Activated CD8-positive, alpha-beta memory T cell treated with anti-CD3 and anti-CD28 coated beads for 48 hours (primary cell): ENCODE measurements at regions not wholly inside any gene's neighbourhood (a gene's known extent, or its start where the extent isn't known, plus 50 kb on each side); places are given as distances from the start of the nearest gene placed in this dataset.
"Not testable (repeated sequence)": the region's sequence is repeated elsewhere in the genome, so short reads cannot be mapped to it uniquely, and the experiment has no call there.

Experiments used
- DNase-seq, 3 experiments: peaks; one replicate each; pipeline ENCODE4 v3.0.0-alpha.2; 2020; ENCODE audit warnings: low read depth in 2 of 3, low spot score in 2 of 3

- DNase-seq = no peak
Observed at GRCh38 chr1:213523781-213524398, 463.9 kb upstream of the PROX1 start.

GRCh38 chr1:213526306-213526705, 461.5 kb upstream of the PROX1 start:
- DNase-seq = no peak

GRCh38 chr1:213530611-213531320, 457.0 kb upstream of the PROX1 start:
- no peak for DNase-seq

- DNase-seq = no peak
Observed at GRCh38 chr1:213531369-213532310, 456.1 kb upstream of the PROX1 start.

- no peak for DNase-seq
Observed at GRCh38 chr1:213533125-213533524, 454.6 kb upstream of the PROX1 start.

- DNase-seq = no peak
Observed at GRCh38 chr1:213535679-213536078, 452.1 kb upstream of the PROX1 start.

GRCh38 chr1:213538251-213538650, 449.5 kb upstream of the PROX1 start:
- DNase-seq = no peak

GRCh38 chr1:213539464-213539863, 448.3 kb upstream of the PROX1 start:
- no peak for DNase-seq

- no peak for DNase-seq
Observed at GRCh38 chr1:213541641-213542040, 446.1 kb upstream of the PROX1 start.

- not testable (repeated sequence) for DNase-seq
Observed at GRCh38 chr1:213545181-213545580, 442.6 kb upstream of the PROX1 start.

- DNase-seq = no peak
Observed at GRCh38 chr1:213549982-213550381, 437.8 kb upstream of the PROX1 start.

GRCh38 chr1:213550804-213551203, 437.0 kb upstream of the PROX1 start:
- DNase-seq = no peak

- no peak for DNase-seq
Observed at GRCh38 chr1:213552045-213552444, 435.7 kb upstream of the PROX1 start.

GRCh38 chr1:213560226-213560625, 427.5 kb upstream of the PROX1 start:
- DNase-seq = no peak

- DNase-seq = no peak
Observed at GRCh38 chr1:213561870-213562269, 425.9 kb upstream of the PROX1 start.

- DNase-seq = no peak
Observed at GRCh38 chr1:213564215-213564659, 423.5 kb upstream of the PROX1 start.

GRCh38 chr1:213568929-213569815, 418.6 kb upstream of the PROX1 start:
- no peak for DNase-seq

- DNase-seq = no peak
Observed at GRCh38 chr1:213569816-213570150, 418.0 kb upstream of the PROX1 start.

- no peak for DNase-seq
Observed at GRCh38 chr1:213570487-213570886, 417.3 kb upstream of the PROX1 start.

- no peak for DNase-seq
Observed at GRCh38 chr1:213571419-213571818, 416.4 kb upstream of the PROX1 start.

GRCh38 chr1:213571843-213572242, 415.9 kb upstream of the PROX1 start:
- DNase-seq = no peak
